BJ (cell line): ENCODE measurements at regions not wholly inside any gene's neighbourhood (a gene's known extent, or its start where the extent isn't known, plus 50 kb on each side); places are given as distances from the start of the nearest gene placed in this dataset.

ENCODE experiments used
- CTCF ChIA-PET: fragments of 350-600 bp; formaldehyde crosslinking; extraction: SDS; loops from one replicate; lab custom pipeline; 2021; ENCODE audit warnings: antibody characterized with exemption, inconsistent platforms; lab: Yijun Ruan, JAX
- POLR2A ChIA-PET: fragments of 300-600 bp; sonication (Branson Sonifier 250); formaldehyde crosslinking; extraction: SDS; loops from one replicate; lab custom pipeline; 2021; ENCODE audit warnings: antibody characterized with exemption; lab: Charles Lee
- DNase-seq: peaks from one replicate; pipeline ENCODE4 v3.0.0-alpha.2; 2011; ENCODE audit warnings: low read depth
- H3K27me3 ChIP-seq: 2 replicates; pipeline ENCODE4 v1.6.0; 2011; ENCODE audit warnings: low read length; ENCODE audit not compliant: control insufficient read depth, insufficient read depth
- H3K36me3 ChIP-seq: 2 replicates; pipeline ENCODE4 v1.5.1; 2011; ENCODE audit warnings: low read length; ENCODE audit not compliant: control insufficient read depth, insufficient read depth
- H3K4me3 ChIP-seq: 2 replicates; pipeline ENCODE4 v1.5.1; 2011; ENCODE audit warnings: low read depth, mild to moderate bottlenecking, control low read depth, low read length
- CTCF ChIP-seq: IDR thresholded peaks from 2 replicates; pipeline ENCODE4 v1.5.1; 2011; ENCODE audit warnings: low read depth, mild to moderate bottlenecking, control low read depth, inconsistent platforms, low read length, moderate library complexity; ENCODE audit not compliant: insufficient read depth

GRCh38 chrX:128906753-128907152 lies 616.5 kb downstream of the SMARCA1 start:
- ChIA-PET CTCF (no interaction called here), POLR2A (no interaction called here)
- no peak for TF ChIP-seq CTCF
- Histone ChIP-seq H3K4me3 (no peak overlapping the region), H3K27me3 (no peaks in the 10 kb centered on the region), H3K36me3 (no peaks in the 10 kb centered on the region)
- DNase-seq, result no peak

DNA sequence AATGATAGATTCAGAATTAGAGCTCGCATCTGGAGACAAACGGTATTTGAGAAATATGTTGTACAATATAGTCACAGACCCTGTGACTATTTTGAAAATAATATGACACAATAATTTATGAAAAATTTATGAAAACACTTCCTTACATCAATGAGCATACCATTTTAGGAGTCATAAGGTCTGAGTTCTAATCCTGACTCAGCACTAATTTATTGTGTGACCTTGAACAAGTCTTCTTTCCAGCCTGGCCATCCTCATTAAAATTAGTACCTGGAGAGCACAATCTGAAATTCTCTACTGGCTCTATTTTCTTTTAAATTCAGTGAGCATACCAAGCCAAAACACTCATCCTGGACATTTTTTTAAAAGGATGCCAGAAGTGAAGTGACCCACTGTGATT lies 622.3 kb downstream of the SMARCA1 start:
- Histone ChIP-seq H3K4me3 (no peak overlapping the region), H3K27me3 (no peaks in the 10 kb centered on the region), H3K36me3 (no peaks in the 10 kb centered on the region)
- no peak for TF ChIP-seq CTCF
- ChIA-PET POLR2A (no interaction called here), CTCF (no interaction called here)
- no peak for DNase-seq

DNA sequence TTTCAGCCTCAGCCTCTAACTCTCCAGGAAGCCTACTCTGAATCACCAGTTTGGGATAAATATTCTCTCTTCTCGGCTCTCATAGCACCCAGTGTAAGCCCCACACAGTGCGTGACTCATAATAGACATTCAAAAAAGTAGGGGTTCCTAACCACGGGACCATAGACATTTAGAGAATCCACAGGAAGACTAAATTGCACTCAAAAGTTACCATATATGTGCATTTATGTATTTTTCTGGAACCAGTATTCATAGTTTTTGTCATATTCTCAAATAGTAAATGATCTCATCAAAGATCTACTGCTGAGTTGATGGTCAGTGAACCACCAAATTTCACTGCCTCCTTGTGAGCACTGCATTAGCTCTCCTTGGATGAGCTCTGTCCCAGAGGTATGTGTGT lies 625.7 kb downstream of the SMARCA1 start:
- no peak overlapping the region for H3K4me3 ChIP-seq
- POLR2A ChIA-PET, result no interaction called here
- H3K27me3 ChIP-seq, result no peaks in the 10 kb centered on the region
- no peaks in the 10 kb centered on the region for H3K36me3 ChIP-seq
- CTCF ChIA-PET, result no interaction called here
- no peak for TF ChIP-seq CTCF
- no peak for DNase-seq

DNA sequence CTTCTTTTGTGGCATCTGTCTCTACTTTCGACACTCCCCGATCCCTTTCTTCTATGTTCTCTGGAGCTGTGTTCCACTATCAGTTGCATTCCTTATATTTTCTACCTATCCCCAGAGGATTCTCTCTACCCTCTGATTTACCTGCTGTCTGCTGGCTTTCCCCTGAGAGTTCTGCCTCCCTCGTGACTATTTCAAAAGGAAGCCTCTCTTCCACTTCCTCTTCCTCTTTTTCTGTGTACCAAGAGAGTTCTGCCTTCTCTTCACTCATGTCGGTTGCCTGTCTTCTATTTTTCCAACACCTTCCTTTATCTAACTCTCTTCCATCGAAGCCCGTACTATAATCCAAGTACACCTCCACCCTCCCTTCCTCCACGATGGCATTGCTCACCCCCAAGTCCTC lies 631.7 kb downstream of the SMARCA1 start:
- CTCF ChIA-PET, result no interaction called here
- DNase-seq, result no peak
- POLR2A ChIA-PET, result no interaction called here
- Histone ChIP-seq H3K4me3 (no peak overlapping the region), H3K27me3 (no peaks in the 10 kb centered on the region), H3K36me3 (no peaks in the 10 kb centered on the region)
- TF ChIP-seq CTCF, result no peak

DNA sequence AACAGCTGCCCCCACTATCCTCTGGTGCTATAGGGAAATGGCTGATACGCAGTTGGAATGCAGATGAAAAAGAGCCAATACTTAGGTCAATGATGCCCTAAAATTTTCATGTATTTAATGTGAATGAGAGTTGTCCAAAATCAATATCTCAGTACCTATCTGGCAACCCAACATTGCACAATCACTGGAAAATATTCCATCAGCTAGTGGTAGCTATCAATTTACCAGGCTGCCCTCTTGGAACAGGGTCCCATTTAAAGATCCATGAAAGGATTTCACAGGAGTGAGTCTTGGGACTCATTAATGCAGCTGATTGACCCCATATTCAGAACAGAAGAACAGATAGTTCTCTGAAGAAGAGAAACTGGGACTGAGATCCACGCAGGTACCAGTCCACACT lies 638.9 kb downstream of the SMARCA1 start:
- POLR2A ChIA-PET, result no interaction called here
- no peaks in the 10 kb centered on the region for H3K27me3 ChIP-seq
- no peak for DNase-seq
- H3K4me3 ChIP-seq, result no peak overlapping the region
- no peaks in the 10 kb centered on the region for H3K36me3 ChIP-seq
- CTCF ChIA-PET, result no interaction called here
- TF ChIP-seq CTCF, result no peak

GRCh38 chrX:128883650-128884049 lies 639.6 kb downstream of the SMARCA1 start:
- H3K4me3 ChIP-seq, result no peak overlapping the region
- CTCF ChIA-PET, result no interaction called here
- no peaks in the 10 kb centered on the region for H3K36me3 ChIP-seq
- no peaks in the 10 kb centered on the region for H3K27me3 ChIP-seq
- TF ChIP-seq CTCF, result no peak
- POLR2A ChIA-PET, result no interaction called here
- no peak for DNase-seq
